ENCODE measurements at regions not wholly inside any gene's neighbourhood (a gene's known extent, or its start where the extent isn't known, plus 50 kb on each side); places are given as distances from the start of the nearest gene placed in this dataset.

DNA sequence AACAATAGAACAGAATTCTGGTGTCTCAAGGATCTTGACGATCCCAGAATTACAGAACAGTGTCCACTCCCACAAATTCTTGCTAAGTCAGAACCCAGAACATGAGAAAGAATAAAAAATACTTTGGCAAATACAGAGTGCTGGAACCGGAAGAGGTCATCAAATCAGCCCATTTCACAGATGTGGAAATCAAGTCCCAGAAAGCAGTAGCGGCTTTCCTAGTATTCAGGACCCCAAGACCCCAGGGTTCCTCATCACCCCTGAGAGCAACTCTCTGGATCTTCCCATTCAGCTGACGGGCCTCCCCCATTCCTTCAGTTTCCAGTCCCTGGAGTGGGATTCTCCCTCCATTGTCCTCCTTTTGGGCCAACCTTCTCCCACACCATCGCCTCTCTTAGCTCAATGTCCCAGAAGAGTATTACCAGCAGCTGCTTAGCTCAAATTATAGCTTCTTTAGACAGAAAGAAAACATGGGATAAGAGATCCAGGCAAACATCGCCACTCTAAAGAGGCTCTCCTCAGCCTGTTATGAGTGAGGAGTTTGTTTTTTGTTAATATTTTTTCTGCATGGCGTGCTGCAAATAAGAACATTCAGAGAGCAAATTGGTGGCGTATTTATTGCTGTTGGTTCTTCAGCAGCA is 268.3 kb downstream of the MN1 start:
- TF ChIP-seq POLR2A (IDR thresholded peaks at IDR 0.05), result no peak
- TF ChIP-seq, protein P1, sequence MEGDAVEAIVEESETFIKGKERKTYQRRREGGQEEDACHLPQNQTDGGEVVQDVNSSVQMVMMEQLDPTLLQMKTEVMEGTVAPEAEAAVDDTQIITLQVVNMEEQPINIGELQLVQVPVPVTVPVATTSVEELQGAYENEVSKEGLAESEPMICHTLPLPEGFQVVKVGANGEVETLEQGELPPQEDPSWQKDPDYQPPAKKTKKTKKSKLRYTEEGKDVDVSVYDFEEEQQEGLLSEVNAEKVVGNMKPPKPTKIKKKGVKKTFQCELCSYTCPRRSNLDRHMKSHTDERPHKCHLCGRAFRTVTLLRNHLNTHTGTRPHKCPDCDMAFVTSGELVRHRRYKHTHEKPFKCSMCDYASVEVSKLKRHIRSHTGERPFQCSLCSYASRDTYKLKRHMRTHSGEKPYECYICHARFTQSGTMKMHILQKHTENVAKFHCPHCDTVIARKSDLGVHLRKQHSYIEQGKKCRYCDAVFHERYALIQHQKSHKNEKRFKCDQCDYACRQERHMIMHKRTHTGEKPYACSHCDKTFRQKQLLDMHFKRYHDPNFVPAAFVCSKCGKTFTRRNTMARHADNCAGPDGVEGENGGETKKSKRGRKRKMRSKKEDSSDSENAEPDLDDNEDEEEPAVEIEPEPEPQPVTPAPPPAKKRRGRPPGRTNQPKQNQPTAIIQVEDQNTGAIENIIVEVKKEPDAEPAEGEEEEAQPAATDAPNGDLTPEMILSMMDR (IDR thresholded peaks at IDR 0.05), result no peak
